Uterus (tissue), 2 donors: ENCODE measurements at regions not wholly inside any gene's neighbourhood (a gene's known extent, or its start where the extent isn't known, plus 50 kb on each side); places are given as distances from the start of the nearest gene placed in this dataset.

ENCODE experiments used
- CTCF ChIP-seq, 4 experiments: fragments of 200-600 bp in 2 of 4; fragments of 450-650 bp in 2 of 4; sonication (generic) in 2 of 4; IDR thresholded peaks; one replicate each; pipeline ENCODE4 v1.5.1; 2016 to 2019; ENCODE audit warnings: antibody characterized with exemption in 4 of 4, mild to moderate bottlenecking in 2 of 4, moderate library complexity in 1 of 4
- POLR2A ChIP-seq, 2 donors: fragments of 450-650 bp; IDR thresholded peaks; one replicate each; pipeline ENCODE4 v1.6.1; 2016; ENCODE audit warnings: antibody characterized with exemption in 2 of 2, mild to moderate bottlenecking in 1 of 2, moderate library complexity in 1 of 2

DNA sequence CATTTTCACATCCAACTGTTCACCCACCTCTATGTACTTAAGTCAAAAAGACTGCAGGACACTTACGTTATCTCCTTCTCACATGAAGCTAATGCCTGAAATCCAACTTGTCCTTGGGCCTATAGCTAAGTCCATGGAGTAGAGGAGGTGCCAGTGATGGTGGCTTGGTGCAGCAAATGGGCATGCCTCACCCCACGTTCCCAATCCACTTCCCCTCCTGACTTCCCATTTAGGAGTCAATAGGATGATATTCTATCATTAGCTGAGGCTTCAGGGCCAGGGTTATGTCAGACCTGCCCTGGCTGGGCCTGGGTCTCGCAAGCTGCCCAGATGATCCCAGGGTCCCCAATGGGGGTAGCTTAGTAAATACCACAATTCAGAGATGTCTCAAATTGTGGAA is 410.4 kb downstream of the MAFB start:
- no peak for TF ChIP-seq POLR2A (IDR thresholded peaks at IDR 0.05)
- no peak for TF ChIP-seq CTCF (IDR thresholded peaks at IDR 0.05)
